SK-N-SH (cell line): ENCODE measurements at regions not wholly inside any gene's neighbourhood (a gene's known extent, or its start where the extent isn't known, plus 50 kb on each side); places are given as distances from the start of the nearest gene placed in this dataset.

Experiments used
- CTCF ChIA-PET: fragments of 300-600, 350-600 bp; formaldehyde crosslinking; extraction: SDS; loops from one replicate; lab custom pipeline; 2021; lab: Yijun Ruan, JAX
- POLR2A ChIA-PET: fragments of 350-600 bp; sonication (Branson Sonifier 250); formaldehyde crosslinking; extraction: SDS; loops from one replicate; lab custom pipeline; 2020; ENCODE audit warnings: antibody characterized with exemption, inconsistent platforms; lab: Yijun Ruan, JAX
- DNase-seq: peaks from one replicate; pipeline ENCODE4 v3.0.0; 2012
- H2AFZ ChIP-seq: fragments of 200-600 bp; sonication (generic); 2 replicates; pipeline ENCODE4 v1.8.1; 2016; ENCODE audit warnings: antibody characterized with exemption, mild to moderate bottlenecking, low read depth
- H3F3A ChIP-seq: fragments of 200-600 bp; sonication (generic); replicated peaks from 2 replicates; pipeline ENCODE3; 2016; ENCODE audit warnings: antibody characterized with exemption, mild to moderate bottlenecking; ENCODE audit not compliant: insufficient read depth
- H3K27ac ChIP-seq, 2 experiments: fragments of 200-500 bp in 1 of 2; fragments of 200-600 bp in 1 of 2; sonication (Bioruptor generic) in 1 of 2; sonication (generic), shearing (Covaris generic) in 1 of 2; 2 replicates each; pipeline versions ENCODE4 v1.5.1 to v1.6.1; 2014 to 2016; ENCODE audit warnings: low read depth in 2 of 2, inconsistent platforms in 1 of 2, low read length in 1 of 2, mild to moderate bottlenecking in 1 of 2, mixed read lengths in 1 of 2
- H3K27me3 ChIP-seq: fragments of 200-600 bp; sonication (generic), shearing (Covaris generic); 2 replicates; pipeline ENCODE4 v1.6.1; 2016; ENCODE audit warnings: mixed run types; ENCODE audit not compliant: insufficient read depth
- H3K36me3 ChIP-seq, 2 experiments: fragments of 200-500 bp in 1 of 2; fragments of 200-600 bp in 1 of 2; sonication (Bioruptor generic) in 1 of 2; sonication (generic) in 1 of 2; replicated peaks in 1 of 2; 2 replicates each; pipeline versions ENCODE3 to v1.5.1; 2014 to 2016; ENCODE audit warnings: low read length in 1 of 2, mild to moderate bottlenecking in 1 of 2; ENCODE audit not compliant: insufficient read depth in 2 of 2, control insufficient read depth in 1 of 2
- H3K4me1 ChIP-seq, 2 experiments: fragments of 200-500 bp in 1 of 2; fragments of 200-600 bp in 1 of 2; sonication (Bioruptor generic) in 1 of 2; sonication (generic), shearing (Covaris generic) in 1 of 2; 2 replicates each; pipeline versions ENCODE4 v1.5.1 to v1.6.1; 2014 to 2016; ENCODE audit warnings: low read depth in 1 of 2, low read length in 1 of 2, mixed run types in 1 of 2; ENCODE audit not compliant: insufficient read depth in 2 of 2, control insufficient read depth in 1 of 2
- H3K4me2 ChIP-seq: fragments of 200-600 bp; sonication (generic), shearing (Covaris generic); 2 replicates; pipeline ENCODE4 v1.6.1; 2017; ENCODE audit warnings: mixed run types
- H3K4me3 ChIP-seq, 2 experiments: fragments of 200-500 bp in 1 of 2; fragments of 200-600 bp in 1 of 2; sonication (Bioruptor generic) in 1 of 2; sonication (generic), shearing (Covaris generic) in 1 of 2; 2 replicates each; pipeline versions ENCODE4 v1.5.1 to v1.8.1; 2014 to 2016; ENCODE audit warnings: low read depth in 2 of 2, inconsistent platforms in 1 of 2, low read length in 1 of 2, mild to moderate bottlenecking in 1 of 2, mixed read lengths in 1 of 2, moderate library complexity in 1 of 2
- H3K79me2 ChIP-seq: fragments of 200-600 bp; sonication (generic); 2 replicates; pipeline ENCODE4 v1.8.1; 2017; ENCODE audit warnings: mild to moderate bottlenecking; ENCODE audit not compliant: insufficient read depth
- H3K9ac ChIP-seq: fragments of 200-600 bp; sonication (generic); 2 replicates; pipeline ENCODE4 v1.6.1; 2017; ENCODE audit warnings: mixed run types
- H3K9me2 ChIP-seq: fragments of 200-600 bp; sonication (generic); 2 replicates; pipeline ENCODE4 v1.6.1; 2017; ENCODE audit warnings: mixed run types
- H3K9me3 ChIP-seq: fragments of 200-600 bp; sonication (generic); 2 replicates; pipeline ENCODE4 v1.6.1; 2017; ENCODE audit warnings: mixed run types, mild to moderate bottlenecking, moderate library complexity
- H4K20me1 ChIP-seq: fragments of 200-600 bp; sonication (generic); 2 replicates; pipeline ENCODE4 v1.6.1; 2017; ENCODE audit warnings: mild to moderate bottlenecking, mixed run types; ENCODE audit not compliant: insufficient read depth
- CHD2 ChIP-seq: fragments of 150-350 bp; IDR thresholded peaks from 2 replicates; pipeline ENCODE4 v1.6.1; 2018; ENCODE audit warnings: low read length; ENCODE audit not compliant: partially characterized antibody
- ELF1 ChIP-seq: IDR thresholded peaks from 2 replicates; pipeline ENCODE4 v1.4.0; 2012
- GATA2 ChIP-seq: sonication (generic); formaldehyde crosslinking; IDR thresholded peaks from 2 replicates; pipeline ENCODE4 v1.5.0; 2020; ENCODE audit warnings: mild to moderate bottlenecking, missing genetic modification reagents
- JUND ChIP-seq: IDR thresholded peaks from 2 replicates; pipeline ENCODE4 v1.4.0; 2012
- MEF2A ChIP-seq: IDR thresholded peaks from 2 replicates; pipeline ENCODE4 v1.4.0; 2012; ENCODE audit warnings: low read depth, borderline replicate concordance
- NRF1 ChIP-seq: IDR thresholded peaks from 2 replicates; pipeline ENCODE4 v1.6.1; 2012; ENCODE audit warnings: low read depth, mild to moderate bottlenecking, low read length
- POLR2AphosphoS5 ChIP-seq: IDR thresholded peaks from 2 replicates; pipeline ENCODE4 v1.6.1; 2012; ENCODE audit warnings: low read depth, low read length
- RAD21 ChIP-seq: IDR thresholded peaks from 2 replicates; pipeline ENCODE4 v1.6.1; 2012; ENCODE audit warnings: mild to moderate bottlenecking, low read length
- RCOR1 ChIP-seq: fragments of 150-350 bp; IDR thresholded peaks from 2 replicates; pipeline ENCODE4 v1.6.1; 2017; ENCODE audit warnings: antibody characterized with exemption, low read length
- RXRA ChIP-seq: IDR thresholded peaks from 2 replicates; pipeline ENCODE4 v1.4.0; 2012; ENCODE audit warnings: low read depth, mild to moderate bottlenecking, borderline replicate concordance
- SMC3 ChIP-seq: IDR thresholded peaks from 2 replicates; pipeline ENCODE4 v1.6.1; 2012; ENCODE audit warnings: low read depth, low read length, improper control_type of control experiment
- TAF1 ChIP-seq: IDR thresholded peaks from 2 replicates; pipeline ENCODE4 v1.6.1; 2012; ENCODE audit warnings: low read depth, mild to moderate bottlenecking, low read length, moderate library complexity, borderline replicate concordance
- USF1 ChIP-seq: IDR thresholded peaks from 2 replicates; pipeline ENCODE4 v1.4.0; 2012; ENCODE audit warnings: low read depth, borderline replicate concordance
- WGBS: methylation state at CpG from one replicate; pipeline ENCODE4 v1.1.6; 2017; ENCODE audit warnings: low lambda C conversion rate; 5-methylcytosine and 5-hydroxymethylcytosine counted together
- TF ChIP-seq, protein P1 (sequence below): IDR thresholded peaks from 2 replicates; pipeline ENCODE4 v1.6.1; 2012; ENCODE audit warnings: mild to moderate bottlenecking, low read depth, low read length, moderate library complexity
- TF ChIP-seq, protein P2 (sequence below): fragments of 150-350 bp; IDR thresholded peaks from 2 replicates; pipeline ENCODE4 v1.6.1; 2016; ENCODE audit warnings: mild to moderate bottlenecking, low read depth, low read length
- TF ChIP-seq, protein P3 (sequence below): fragments of 200-600 bp; sonication (generic); IDR thresholded peaks from 2 replicates; pipeline ENCODE4 v1.6.1; 2017; ENCODE audit warnings: antibody characterized with exemption, mild to moderate bottlenecking, moderate library complexity
- TF ChIP-seq, protein P4 (sequence below): IDR thresholded peaks from 2 replicates; pipeline ENCODE4; 2012

DNA sequence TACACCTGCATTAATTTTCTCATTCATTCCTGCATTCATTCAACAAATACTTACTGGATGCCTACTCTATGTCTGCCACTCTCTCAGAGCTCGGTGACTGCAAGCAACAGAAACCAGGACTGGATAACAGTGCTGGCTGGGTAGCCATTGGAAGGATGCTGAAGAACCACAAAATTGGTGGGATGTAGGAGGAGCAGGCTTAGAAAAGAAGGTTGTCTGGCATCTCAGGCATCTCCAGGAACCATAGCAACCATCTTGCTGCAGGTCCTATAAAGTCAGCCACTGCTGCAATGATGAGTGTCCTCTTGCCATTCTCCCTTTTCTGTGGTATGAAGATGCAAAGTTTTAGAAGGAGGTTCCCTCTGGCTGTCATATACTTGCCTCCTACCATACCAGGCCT, 168.6 kb downstream of the FGF18 start (continued):
- TF ChIP-seq RCOR1 (no peak), RXRA (no peak), SMC3 (no peak), RAD21 (no peak)
- TF ChIP-seq, protein P1, sequence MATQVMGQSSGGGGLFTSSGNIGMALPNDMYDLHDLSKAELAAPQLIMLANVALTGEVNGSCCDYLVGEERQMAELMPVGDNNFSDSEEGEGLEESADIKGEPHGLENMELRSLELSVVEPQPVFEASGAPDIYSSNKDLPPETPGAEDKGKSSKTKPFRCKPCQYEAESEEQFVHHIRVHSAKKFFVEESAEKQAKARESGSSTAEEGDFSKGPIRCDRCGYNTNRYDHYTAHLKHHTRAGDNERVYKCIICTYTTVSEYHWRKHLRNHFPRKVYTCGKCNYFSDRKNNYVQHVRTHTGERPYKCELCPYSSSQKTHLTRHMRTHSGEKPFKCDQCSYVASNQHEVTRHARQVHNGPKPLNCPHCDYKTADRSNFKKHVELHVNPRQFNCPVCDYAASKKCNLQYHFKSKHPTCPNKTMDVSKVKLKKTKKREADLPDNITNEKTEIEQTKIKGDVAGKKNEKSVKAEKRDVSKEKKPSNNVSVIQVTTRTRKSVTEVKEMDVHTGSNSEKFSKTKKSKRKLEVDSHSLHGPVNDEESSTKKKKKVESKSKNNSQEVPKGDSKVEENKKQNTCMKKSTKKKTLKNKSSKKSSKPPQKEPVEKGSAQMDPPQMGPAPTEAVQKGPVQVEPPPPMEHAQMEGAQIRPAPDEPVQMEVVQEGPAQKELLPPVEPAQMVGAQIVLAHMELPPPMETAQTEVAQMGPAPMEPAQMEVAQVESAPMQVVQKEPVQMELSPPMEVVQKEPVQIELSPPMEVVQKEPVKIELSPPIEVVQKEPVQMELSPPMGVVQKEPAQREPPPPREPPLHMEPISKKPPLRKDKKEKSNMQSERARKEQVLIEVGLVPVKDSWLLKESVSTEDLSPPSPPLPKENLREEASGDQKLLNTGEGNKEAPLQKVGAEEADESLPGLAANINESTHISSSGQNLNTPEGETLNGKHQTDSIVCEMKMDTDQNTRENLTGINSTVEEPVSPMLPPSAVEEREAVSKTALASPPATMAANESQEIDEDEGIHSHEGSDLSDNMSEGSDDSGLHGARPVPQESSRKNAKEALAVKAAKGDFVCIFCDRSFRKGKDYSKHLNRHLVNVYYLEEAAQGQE = no peak

- no peak overlapping the region for H2AFZ ChIP-seq
- H4K20me1 ChIP-seq = no peaks in the 10 kb centered on the region
- no peak overlapping the region for H3K4me2 ChIP-seq
- POLR2A ChIA-PET = no interaction called here
- 64% methylated on average over 8 of the region's 8 CpGs for WGBS
- no peak overlapping the region for H3K4me3 ChIP-seq
- no peaks in the 10 kb centered on the region; the same call in 1 of the 2 replicates for H3K27me3 ChIP-seq
- DNase-seq = no peak
- H3K9me2 ChIP-seq = no peaks in the 10 kb centered on the region
- H3K36me3 ChIP-seq = no peaks in the 10 kb centered on the region
- no peaks in the 10 kb centered on the region for H3K9me3 ChIP-seq
- no peaks in the 10 kb centered on the region for H3K4me1 ChIP-seq
- H3K27ac ChIP-seq = no peak overlapping the region
- no peak overlapping the region for H3K9ac ChIP-seq
- TF ChIP-seq, protein P2, sequence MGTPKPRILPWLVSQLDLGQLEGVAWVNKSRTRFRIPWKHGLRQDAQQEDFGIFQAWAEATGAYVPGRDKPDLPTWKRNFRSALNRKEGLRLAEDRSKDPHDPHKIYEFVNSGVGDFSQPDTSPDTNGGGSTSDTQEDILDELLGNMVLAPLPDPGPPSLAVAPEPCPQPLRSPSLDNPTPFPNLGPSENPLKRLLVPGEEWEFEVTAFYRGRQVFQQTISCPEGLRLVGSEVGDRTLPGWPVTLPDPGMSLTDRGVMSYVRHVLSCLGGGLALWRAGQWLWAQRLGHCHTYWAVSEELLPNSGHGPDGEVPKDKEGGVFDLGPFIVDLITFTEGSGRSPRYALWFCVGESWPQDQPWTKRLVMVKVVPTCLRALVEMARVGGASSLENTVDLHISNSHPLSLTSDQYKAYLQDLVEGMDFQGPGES = no peak
- no peak for TF ChIP-seq RCOR1
- no peak for TF ChIP-seq RXRA
- TF ChIP-seq RAD21 = no peak
- no peak for TF ChIP-seq NRF1
- TF ChIP-seq ELF1 = no peak
- TF ChIP-seq, protein P1 = no peak
- TF ChIP-seq TAF1 = no peak
- no peak for TF ChIP-seq JUND
- no peak for TF ChIP-seq USF1
- TF ChIP-seq MEF2A = no peak
- TF ChIP-seq, protein P3, sequence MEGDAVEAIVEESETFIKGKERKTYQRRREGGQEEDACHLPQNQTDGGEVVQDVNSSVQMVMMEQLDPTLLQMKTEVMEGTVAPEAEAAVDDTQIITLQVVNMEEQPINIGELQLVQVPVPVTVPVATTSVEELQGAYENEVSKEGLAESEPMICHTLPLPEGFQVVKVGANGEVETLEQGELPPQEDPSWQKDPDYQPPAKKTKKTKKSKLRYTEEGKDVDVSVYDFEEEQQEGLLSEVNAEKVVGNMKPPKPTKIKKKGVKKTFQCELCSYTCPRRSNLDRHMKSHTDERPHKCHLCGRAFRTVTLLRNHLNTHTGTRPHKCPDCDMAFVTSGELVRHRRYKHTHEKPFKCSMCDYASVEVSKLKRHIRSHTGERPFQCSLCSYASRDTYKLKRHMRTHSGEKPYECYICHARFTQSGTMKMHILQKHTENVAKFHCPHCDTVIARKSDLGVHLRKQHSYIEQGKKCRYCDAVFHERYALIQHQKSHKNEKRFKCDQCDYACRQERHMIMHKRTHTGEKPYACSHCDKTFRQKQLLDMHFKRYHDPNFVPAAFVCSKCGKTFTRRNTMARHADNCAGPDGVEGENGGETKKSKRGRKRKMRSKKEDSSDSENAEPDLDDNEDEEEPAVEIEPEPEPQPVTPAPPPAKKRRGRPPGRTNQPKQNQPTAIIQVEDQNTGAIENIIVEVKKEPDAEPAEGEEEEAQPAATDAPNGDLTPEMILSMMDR = no peak
- TF ChIP-seq, protein P4, sequence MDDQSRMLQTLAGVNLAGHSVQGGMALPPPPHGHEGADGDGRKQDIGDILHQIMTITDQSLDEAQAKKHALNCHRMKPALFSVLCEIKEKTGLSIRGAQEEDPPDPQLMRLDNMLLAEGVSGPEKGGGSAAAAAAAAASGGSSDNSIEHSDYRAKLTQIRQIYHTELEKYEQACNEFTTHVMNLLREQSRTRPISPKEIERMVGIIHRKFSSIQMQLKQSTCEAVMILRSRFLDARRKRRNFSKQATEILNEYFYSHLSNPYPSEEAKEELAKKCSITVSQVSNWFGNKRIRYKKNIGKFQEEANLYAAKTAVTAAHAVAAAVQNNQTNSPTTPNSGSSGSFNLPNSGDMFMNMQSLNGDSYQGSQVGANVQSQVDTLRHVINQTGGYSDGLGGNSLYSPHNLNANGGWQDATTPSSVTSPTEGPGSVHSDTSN = no peak
- TF ChIP-seq CHD2 = no peak
- TF ChIP-seq POLR2AphosphoS5 = no peak
- TF ChIP-seq GATA2 (CRISPR knock-in tag) = no peak
- CTCF ChIA-PET = no interaction called here
- no peaks in the 10 kb centered on the region for H3F3A ChIP-seq
- no peaks in the 10 kb centered on the region for H3K79me2 ChIP-seq
These were observed 169.3 kb downstream of the FGF18 start for GRCh38 chr5:171588790-171589189.
